Activated naive CD8-positive, alpha-beta T cell (primary cell): ENCODE measurements at regions not wholly inside any gene's neighbourhood (a gene's known extent, or its start where the extent isn't known, plus 50 kb on each side); places are given as distances from the start of the nearest gene placed in this dataset.
"Not testable (repeated sequence)": the region's sequence is repeated elsewhere in the genome, so short reads cannot be mapped to it uniquely, and the experiment has no call there.

ENCODE experiments used
- H3K27ac Mint-ChIP-seq: one replicate; pipeline ENCODE4 v1.8.0; 2021; ENCODE audit warnings: mixed read lengths
- H3K27me3 Mint-ChIP-seq: one replicate; pipeline ENCODE4 v1.8.0; 2021; ENCODE audit warnings: mixed read lengths
- H3K36me3 Mint-ChIP-seq: one replicate; pipeline ENCODE4 v1.8.0; 2021; ENCODE audit warnings: mixed read lengths
- H3K4me1 Mint-ChIP-seq: one replicate; pipeline ENCODE4 v1.8.0; 2021; ENCODE audit warnings: low read depth, mixed read lengths
- H3K4me3 Mint-ChIP-seq: one replicate; pipeline ENCODE4 v1.8.0; 2021; ENCODE audit warnings: mild to moderate bottlenecking, mixed read lengths
- H3K9me3 Mint-ChIP-seq: one replicate; pipeline ENCODE4 v1.8.0; 2021; ENCODE audit warnings: low read depth, mixed read lengths

GRCh38 chr5:110288766-110289511 is 437.5 kb downstream of the TMEM232 start:
- Mint-ChIP-seq H3K4me1 (no peaks in the 10 kb centered on the region), H3K36me3 (peaks cover 4% of the 10 kb centered on the region), H3K9me3 (peaks cover 10% of the 10 kb centered on the region), H3K4me3 (no peak overlapping the region), H3K27me3 (no peaks in the 10 kb centered on the region), H3K27ac (no peak overlapping the region)

- no peaks in the 10 kb centered on the region for H3K4me1 Mint-ChIP-seq
- no peak overlapping the region for H3K4me3 Mint-ChIP-seq
- H3K36me3 Mint-ChIP-seq: peaks cover 3% of the 10 kb centered on the region
- peaks cover 10% of the 10 kb centered on the region for H3K9me3 Mint-ChIP-seq
- no peaks in the 10 kb centered on the region for H3K27me3 Mint-ChIP-seq
- no peak overlapping the region for H3K27ac Mint-ChIP-seq
Measured at GRCh38 chr5:110289512-110289810, 437.0 kb downstream of the TMEM232 start.

GRCh38 chr5:110290542-110290941 is 435.9 kb downstream of the TMEM232 start:
- Mint-ChIP-seq H3K4me1 (no peaks in the 10 kb centered on the region), H3K9me3 (peaks cover 2% of the 10 kb centered on the region)

GRCh38 chr5:110294281-110294680 is 432.2 kb downstream of the TMEM232 start:
- H3K4me1 Mint-ChIP-seq: no peaks in the 10 kb centered on the region
- H3K4me3 Mint-ChIP-seq: no peak overlapping the region
- H3K36me3 Mint-ChIP-seq: no peaks in the 10 kb centered on the region
- H3K27ac Mint-ChIP-seq: no peak overlapping the region
- no peaks in the 10 kb centered on the region for H3K27me3 Mint-ChIP-seq
- H3K9me3 Mint-ChIP-seq: peaks cover 2% of the 10 kb centered on the region

More at GRCh38 chr5:110290542-110290941, 435.9 kb downstream of the TMEM232 start:
- no peaks in the 10 kb centered on the region for H3K27me3 Mint-ChIP-seq
- no peak overlapping the region for H3K27ac Mint-ChIP-seq
- no peaks in the 10 kb centered on the region for H3K36me3 Mint-ChIP-seq
- no peak overlapping the region for H3K4me3 Mint-ChIP-seq

GRCh38 chr5:110297152-110297670 is 429.3 kb downstream of the TMEM232 start:
- Mint-ChIP-seq H3K27ac (no peak overlapping the region), H3K27me3 (no peaks in the 10 kb centered on the region), H3K4me1 (no peaks in the 10 kb centered on the region), H3K36me3 (no peaks in the 10 kb centered on the region), H3K4me3 (no peak overlapping the region), H3K9me3 (peaks cover 10% of the 10 kb centered on the region)

GRCh38 chr5:110304176-110304575 is 422.3 kb downstream of the TMEM232 start:
- H3K4me3 Mint-ChIP-seq: no peak overlapping the region
- H3K9me3 Mint-ChIP-seq: peaks cover 25% of the 10 kb centered on the region
- peaks cover 8% of the 10 kb centered on the region for H3K36me3 Mint-ChIP-seq

GRCh38 chr5:110306650-110307049 is 419.8 kb downstream of the TMEM232 start:
- Mint-ChIP-seq H3K9me3 (peaks cover 20% of the 10 kb centered on the region), H3K36me3 (peaks cover 10% of the 10 kb centered on the region), H3K4me1 (no peaks in the 10 kb centered on the region), H3K4me3 (no peak overlapping the region), H3K27me3 (peaks cover 3% of the 10 kb centered on the region), H3K27ac (no peak overlapping the region)

More at GRCh38 chr5:110304176-110304575, 422.3 kb downstream of the TMEM232 start:
- Mint-ChIP-seq H3K4me1 (no peaks in the 10 kb centered on the region), H3K27me3 (peaks cover 2% of the 10 kb centered on the region), H3K27ac (no peak overlapping the region)

- H3K4me1 Mint-ChIP-seq: no peaks in the 10 kb centered on the region
- peaks cover 3% of the 10 kb centered on the region for H3K27me3 Mint-ChIP-seq
- H3K4me3 Mint-ChIP-seq: no peak overlapping the region
- H3K27ac Mint-ChIP-seq: no peak overlapping the region
- H3K9me3 Mint-ChIP-seq: peaks cover 12% of the 10 kb centered on the region
- H3K36me3 Mint-ChIP-seq: peaks cover 10% of the 10 kb centered on the region
Measured at GRCh38 chr5:110309222-110309621, 417.2 kb downstream of the TMEM232 start.

GRCh38 chr5:110316566-110316965 is 409.9 kb downstream of the TMEM232 start:
- not testable (repeated sequence) for H3K9me3 Mint-ChIP-seq, H3K27ac Mint-ChIP-seq, H3K27me3 Mint-ChIP-seq, H3K36me3 Mint-ChIP-seq, H3K4me3 Mint-ChIP-seq, H3K4me1 Mint-ChIP-seq

- Mint-ChIP-seq H3K27ac (no peak overlapping the region), H3K36me3 (no peaks in the 10 kb centered on the region), H3K27me3 (no peaks in the 10 kb centered on the region), H3K4me3 (no peak overlapping the region), H3K9me3 (peaks cover 3% of the 10 kb centered on the region), H3K4me1 (no peaks in the 10 kb centered on the region)
Measured at GRCh38 chr5:110321117-110321516, 405.4 kb downstream of the TMEM232 start.

- no peak overlapping the region for H3K27ac Mint-ChIP-seq
- no peak overlapping the region for H3K4me3 Mint-ChIP-seq
- no peaks in the 10 kb centered on the region for H3K27me3 Mint-ChIP-seq
- H3K4me1 Mint-ChIP-seq: no peaks in the 10 kb centered on the region
- H3K9me3 Mint-ChIP-seq: no peaks in the 10 kb centered on the region
- no peaks in the 10 kb centered on the region for H3K36me3 Mint-ChIP-seq
Measured at GRCh38 chr5:110323357-110323756, 403.1 kb downstream of the TMEM232 start.

- no peaks in the 10 kb centered on the region for H3K36me3 Mint-ChIP-seq
- no peaks in the 10 kb centered on the region for H3K4me1 Mint-ChIP-seq
- H3K27me3 Mint-ChIP-seq: no peaks in the 10 kb centered on the region
- H3K9me3 Mint-ChIP-seq: no peaks in the 10 kb centered on the region
- H3K27ac Mint-ChIP-seq: no peak overlapping the region
- no peak overlapping the region for H3K4me3 Mint-ChIP-seq
Measured at GRCh38 chr5:110323832-110324231, 402.6 kb downstream of the TMEM232 start.

- Mint-ChIP-seq H3K4me1 (no peaks in the 10 kb centered on the region), H3K9me3 (no peaks in the 10 kb centered on the region), H3K27ac (no peak overlapping the region), H3K27me3 (no peaks in the 10 kb centered on the region), H3K36me3 (no peaks in the 10 kb centered on the region), H3K4me3 (no peak overlapping the region)
Measured at GRCh38 chr5:110324876-110325275, 401.6 kb downstream of the TMEM232 start.

GRCh38 chr5:110329955-110330525 is 396.4 kb downstream of the TMEM232 start:
- no peaks in the 10 kb centered on the region for H3K36me3 Mint-ChIP-seq
- H3K9me3 Mint-ChIP-seq: no peaks in the 10 kb centered on the region
- H3K27me3 Mint-ChIP-seq: no peaks in the 10 kb centered on the region
- H3K27ac Mint-ChIP-seq: no peak overlapping the region
- no peaks in the 10 kb centered on the region for H3K4me1 Mint-ChIP-seq
- no peak overlapping the region for H3K4me3 Mint-ChIP-seq

GRCh38 chr5:110333384-110333783 is 393.1 kb downstream of the TMEM232 start:
- no peaks in the 10 kb centered on the region for H3K36me3 Mint-ChIP-seq
- no peaks in the 10 kb centered on the region for H3K4me1 Mint-ChIP-seq
- no peaks in the 10 kb centered on the region for H3K9me3 Mint-ChIP-seq
- no peak overlapping the region for H3K4me3 Mint-ChIP-seq
- H3K27ac Mint-ChIP-seq: no peak overlapping the region
- no peaks in the 10 kb centered on the region for H3K27me3 Mint-ChIP-seq
